Mesendoderm (in vitro differentiated cells): ENCODE measurements at regions not wholly inside any gene's neighbourhood (a gene's known extent, or its start where the extent isn't known, plus 50 kb on each side); places are given as distances from the start of the nearest gene placed in this dataset.
A peak's percentile ranks its signal among the peaks of the same experiment; 100 is the strongest.

Experiments used
- DNase-seq: peaks from one replicate; pipeline ENCODE4 v3.0.0; 2013
- H2AK5ac ChIP-seq: 2 replicates; pipeline ENCODE4 v1.6.1; 2013; ENCODE audit warnings: low read length, inconsistent platforms
- H2BK120ac ChIP-seq: 2 replicates; pipeline ENCODE4 v1.6.1; 2013; ENCODE audit warnings: low read depth, mild to moderate bottlenecking, low read length, moderate library complexity, mixed read lengths
- H2BK15ac ChIP-seq: replicated peaks from 2 replicates; pipeline ENCODE4 v1.6.1; 2013; ENCODE audit warnings: low read depth, mild to moderate bottlenecking, moderate library complexity
- H2BK5ac ChIP-seq: 2 replicates; pipeline ENCODE4 v1.6.1; 2013; ENCODE audit warnings: low read length, inconsistent platforms
- H3K18ac ChIP-seq: 2 replicates; pipeline ENCODE4 v1.6.1; 2013; ENCODE audit warnings: mild to moderate bottlenecking, low read length, mixed read lengths
- H3K23ac ChIP-seq: one replicate; pipeline ENCODE4 v1.6.1; 2013; ENCODE audit warnings: low read length
- H3K27ac ChIP-seq: 2 replicates; pipeline ENCODE4 v1.5.1; 2013; ENCODE audit warnings: low read depth, mild to moderate bottlenecking, inconsistent platforms, low read length, moderate library complexity
- H3K27me3 ChIP-seq: 2 replicates; pipeline ENCODE4 v1.6.1; 2013; ENCODE audit warnings: low read length, control low read depth, mild to moderate bottlenecking, inconsistent platforms; ENCODE audit not compliant: insufficient read depth, poor library complexity
- H3K36me3 ChIP-seq: 2 replicates; pipeline ENCODE4 v1.6.1; 2013; ENCODE audit warnings: low read length, inconsistent platforms; ENCODE audit not compliant: control insufficient read depth, insufficient read depth
- H3K4ac ChIP-seq: one replicate; pipeline ENCODE4 v1.6.1; 2013; ENCODE audit warnings: low read depth, mild to moderate bottlenecking, low read length, moderate library complexity
- H3K4me1 ChIP-seq: 2 replicates; pipeline ENCODE4 v1.6.1; 2013; ENCODE audit warnings: low read depth, low read length, inconsistent platforms; ENCODE audit not compliant: control insufficient read depth
- H3K4me2 ChIP-seq: 2 replicates; pipeline ENCODE4 v1.6.1; 2013; ENCODE audit warnings: low read length
- H3K4me3 ChIP-seq: 2 replicates; pipeline ENCODE4 v1.5.1; 2013; ENCODE audit warnings: mild to moderate bottlenecking, low read length
- H3K56ac ChIP-seq: one replicate; pipeline ENCODE4 v1.6.1; 2013; ENCODE audit warnings: low read length
- H3K79me1 ChIP-seq: 2 replicates; pipeline ENCODE4 v1.6.1; 2013; ENCODE audit warnings: low read length, inconsistent platforms
- H3K79me2 ChIP-seq: 2 replicates; pipeline ENCODE4 v1.6.1; 2013; ENCODE audit warnings: mild to moderate bottlenecking, low read length; ENCODE audit not compliant: control insufficient read depth, insufficient read depth
- H3K9ac ChIP-seq: 2 replicates; pipeline ENCODE4 v1.6.1; 2013; ENCODE audit warnings: low read length, inconsistent platforms
- H4K5ac ChIP-seq: one replicate; pipeline ENCODE4 v1.6.1; 2013; ENCODE audit warnings: low read length
- H4K8ac ChIP-seq: one replicate; pipeline ENCODE4 v1.6.1; 2013; ENCODE audit warnings: low read depth, mild to moderate bottlenecking, control low read depth, low read length, moderate library complexity
- WGBS: extraction: QIAGEN DNeasy Blood & Tissue Kit; methylation state at CpG from one replicate; pipeline ENCODE4 v1.1.7; 2013; ENCODE audit warnings: low lambda C conversion rate, missing lambda C conversion rate; ENCODE audit not compliant: insufficient coverage; ENCODE audit errors: extremely low coverage; 5-methylcytosine and 5-hydroxymethylcytosine counted together

GRCh38 chr2:16291731-16292550 lies 351.6 kb downstream of the MYCN start:
- no peak overlapping the region for H3K27ac ChIP-seq
- H2BK120ac ChIP-seq = no peak overlapping the region
- no peak overlapping the region for H4K8ac ChIP-seq
- no peak overlapping the region for H4K5ac ChIP-seq
- H3K36me3 ChIP-seq = no peaks in the 10 kb centered on the region
- DNase-seq = no peak
- no CpG with 5 or more reads among the region's 7 CpGs for WGBS
- H2BK5ac ChIP-seq = no peak overlapping the region
- H3K23ac ChIP-seq = no peak overlapping the region
- H3K27me3 ChIP-seq = no peaks in the 10 kb centered on the region
- no peaks in the 10 kb centered on the region for H3K4me1 ChIP-seq
- H3K56ac ChIP-seq = no peak overlapping the region
- no peak overlapping the region for H3K4me2 ChIP-seq
- H3K79me2 ChIP-seq = no peaks in the 10 kb centered on the region
- no peak overlapping the region for H2AK5ac ChIP-seq
- H3K4me3 ChIP-seq = no peak overlapping the region
- H3K79me1 ChIP-seq = no peaks in the 10 kb centered on the region
- no peak overlapping the region for H3K9ac ChIP-seq
- H3K18ac ChIP-seq = no peak overlapping the region
- H2BK15ac ChIP-seq = no peak overlapping the region
- no peak overlapping the region for H3K4ac ChIP-seq

- no peaks in the 10 kb centered on the region for H3K27me3 ChIP-seq
- WGBS = no CpG with 5 or more reads among the region's 4 CpGs
- no peak overlapping the region for H3K4me3 ChIP-seq
- H4K5ac ChIP-seq = no peak overlapping the region
- H4K8ac ChIP-seq = no peak overlapping the region
- no peak overlapping the region for H3K4me2 ChIP-seq
- H3K9ac ChIP-seq = no peak overlapping the region
- no peak overlapping the region for H2BK120ac ChIP-seq
- no peak for DNase-seq
- H3K79me1 ChIP-seq = no peaks in the 10 kb centered on the region
- no peak overlapping the region for H3K18ac ChIP-seq
- H3K56ac ChIP-seq = no peak overlapping the region
- no peaks in the 10 kb centered on the region for H3K79me2 ChIP-seq
- no peak overlapping the region for H3K23ac ChIP-seq
- H2BK15ac ChIP-seq = no peak overlapping the region
- no peak overlapping the region for H3K4ac ChIP-seq
- H3K4me1 ChIP-seq = no peaks in the 10 kb centered on the region
- no peak overlapping the region for H3K27ac ChIP-seq
- no peak overlapping the region for H2BK5ac ChIP-seq
- H3K36me3 ChIP-seq = no peaks in the 10 kb centered on the region
- no peak overlapping the region for H2AK5ac ChIP-seq
Measured at GRCh38 chr2:16291226-16291625, 350.9 kb downstream of the MYCN start.

- no peak overlapping the region for H3K9ac ChIP-seq
- no peak overlapping the region for H3K27ac ChIP-seq
- no peaks in the 10 kb centered on the region for H3K4me1 ChIP-seq
- no CpG with 5 or more reads among the region's 8 CpGs for WGBS
- H3K4me2 ChIP-seq = no peak overlapping the region
- H3K27me3 ChIP-seq = no peaks in the 10 kb centered on the region
- H3K79me1 ChIP-seq = no peaks in the 10 kb centered on the region
- H3K36me3 ChIP-seq = no peaks in the 10 kb centered on the region
- no peak overlapping the region for H2AK5ac ChIP-seq
- no peak overlapping the region for H2BK120ac ChIP-seq
- H3K79me2 ChIP-seq = no peaks in the 10 kb centered on the region
- no peak for DNase-seq
- H2BK15ac ChIP-seq = no peak overlapping the region
- no peak overlapping the region for H4K8ac ChIP-seq
- no peak overlapping the region for H4K5ac ChIP-seq
- H3K18ac ChIP-seq = no peak overlapping the region
- peak overlapping the region; percentile 75 for H3K4ac ChIP-seq
- H3K23ac ChIP-seq = no peak overlapping the region
- H3K56ac ChIP-seq = no peak overlapping the region
- H3K4me3 ChIP-seq = no peak overlapping the region
- H2BK5ac ChIP-seq = no peak overlapping the region
Measured at GRCh38 chr2:16290311-16291020, 350.1 kb downstream of the MYCN start.

- Histone ChIP-seq H3K27me3 (no peaks in the 10 kb centered on the region), H3K18ac (no peak overlapping the region), H2BK5ac (no peak overlapping the region), H3K9ac (no peak overlapping the region), H2AK5ac (no peak overlapping the region), H3K4me3 (no peak overlapping the region), H3K4me2 (no peak overlapping the region), H3K4me1 (no peaks in the 10 kb centered on the region), H3K27ac (no peak overlapping the region), H3K79me2 (no peaks in the 10 kb centered on the region), H3K79me1 (no peaks in the 10 kb centered on the region), H3K36me3 (no peaks in the 10 kb centered on the region), H3K56ac (no peak overlapping the region), H2BK120ac (no peak overlapping the region), H3K4ac (no peak overlapping the region), H4K5ac (no peak overlapping the region), H3K23ac (no peak overlapping the region), H2BK15ac (no peak overlapping the region), H4K8ac (no peak overlapping the region)
- no peak for DNase-seq
- WGBS = no CpG with 5 or more reads among the region's 3 CpGs
Measured at GRCh38 chr2:16288371-16289112, 348.2 kb downstream of the MYCN start.

GRCh38 chr2:16287831-16288230 lies 347.5 kb downstream of the MYCN start:
- Histone ChIP-seq H3K27me3 (no peaks in the 10 kb centered on the region), H3K18ac (no peak overlapping the region), H3K36me3 (no peaks in the 10 kb centered on the region), H2AK5ac (no peak overlapping the region), H2BK120ac (no peak overlapping the region), H3K56ac (no peak overlapping the region), H3K4ac (no peak overlapping the region), H3K23ac (no peak overlapping the region), H3K79me2 (no peaks in the 10 kb centered on the region), H2BK5ac (no peak overlapping the region), H4K8ac (no peak overlapping the region), H4K5ac (no peak overlapping the region), H3K9ac (no peak overlapping the region), H3K27ac (no peak overlapping the region), H3K4me3 (no peak overlapping the region), H3K79me1 (no peaks in the 10 kb centered on the region), H3K4me2 (no peak overlapping the region), H2BK15ac (no peak overlapping the region), H3K4me1 (no peaks in the 10 kb centered on the region)
- no CpG with 5 or more reads among the region's 3 CpGs for WGBS
- no peak for DNase-seq
